ACC112 (cell line): ENCODE measurements at regions not wholly inside any gene's neighbourhood (a gene's known extent, or its start where the extent isn't known, plus 50 kb on each side); places are given as distances from the start of the nearest gene placed in this dataset.

ENCODE experiments used
- H2AFZ ChIP-seq: fragments of 200-600 bp; sonication (generic); one replicate; pipeline ENCODE4 v1.6.0; 2017; ENCODE audit warnings: antibody characterized with exemption, low read length; ENCODE audit not compliant: unreplicated experiment
- H3K27ac ChIP-seq: fragments of 200-600 bp; sonication (generic); 2 replicates; pipeline ENCODE4 v1.5.1; 2014; ENCODE audit warnings: low read depth, mild to moderate bottlenecking, antibody characterized with exemption, low read length, moderate library complexity
- H3K27me3 ChIP-seq: fragments of 200-600 bp; sonication (generic); 2 replicates; pipeline ENCODE4 v1.6.1; 2014; ENCODE audit warnings: mild to moderate bottlenecking, antibody characterized with exemption, low read length, moderate library complexity, mixed read lengths; ENCODE audit not compliant: insufficient read depth
- H3K36me3 ChIP-seq: fragments of 200-600 bp; sonication (generic); 2 replicates; pipeline ENCODE4 v1.6.1; 2016; ENCODE audit warnings: mild to moderate bottlenecking, antibody characterized with exemption, low read length, moderate library complexity, mixed read lengths; ENCODE audit not compliant: insufficient read depth
- H3K4me1 ChIP-seq: fragments of 200-600 bp; sonication (generic); one replicate; pipeline ENCODE4 v1.6.1; 2016; ENCODE audit warnings: low read length, mixed read lengths; ENCODE audit not compliant: insufficient read depth, unreplicated experiment, control insufficient read depth
- H3K4me3 ChIP-seq: fragments of 200-600 bp; sonication (generic); 2 replicates; pipeline ENCODE4 v1.5.1; 2014; ENCODE audit warnings: mild to moderate bottlenecking, low read depth, low read length
- H3K79me2 ChIP-seq: fragments of 200-600 bp; sonication (generic); one replicate; pipeline ENCODE4 v1.6.0; 2016; ENCODE audit warnings: low read length; ENCODE audit not compliant: control insufficient read depth, unreplicated experiment, insufficient read depth

DNA sequence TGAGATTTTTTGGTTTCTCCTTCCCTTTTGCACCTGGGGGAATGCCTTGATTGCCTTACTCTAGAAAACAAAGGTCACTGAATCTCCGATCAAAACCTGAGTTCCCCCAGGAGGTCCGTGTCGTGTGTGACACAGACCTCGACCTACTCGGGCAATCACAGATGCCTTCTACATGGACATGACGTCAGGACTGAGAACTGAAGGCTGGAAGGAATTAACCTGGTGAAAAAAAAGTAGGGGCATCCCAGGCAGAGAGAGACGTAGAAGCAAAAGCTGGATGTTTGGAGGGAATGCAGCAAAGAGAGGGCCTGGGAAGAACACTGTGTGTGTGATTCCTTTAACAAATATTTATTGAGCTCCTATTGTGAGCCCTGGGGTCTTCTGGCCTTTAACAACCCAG lies 178.0 kb downstream of the PRDM2 start:
- H3K79me2 ChIP-seq, result no peaks in the 10 kb centered on the region
- no peak overlapping the region for H3K4me3 ChIP-seq
- no peaks in the 10 kb centered on the region for H3K27me3 ChIP-seq
- H2AFZ ChIP-seq, result no peak overlapping the region
- no peak overlapping the region for H3K27ac ChIP-seq
- no peaks in the 10 kb centered on the region for H3K36me3 ChIP-seq
- peaks cover 4% of the 10 kb centered on the region for H3K4me1 ChIP-seq

DNA sequence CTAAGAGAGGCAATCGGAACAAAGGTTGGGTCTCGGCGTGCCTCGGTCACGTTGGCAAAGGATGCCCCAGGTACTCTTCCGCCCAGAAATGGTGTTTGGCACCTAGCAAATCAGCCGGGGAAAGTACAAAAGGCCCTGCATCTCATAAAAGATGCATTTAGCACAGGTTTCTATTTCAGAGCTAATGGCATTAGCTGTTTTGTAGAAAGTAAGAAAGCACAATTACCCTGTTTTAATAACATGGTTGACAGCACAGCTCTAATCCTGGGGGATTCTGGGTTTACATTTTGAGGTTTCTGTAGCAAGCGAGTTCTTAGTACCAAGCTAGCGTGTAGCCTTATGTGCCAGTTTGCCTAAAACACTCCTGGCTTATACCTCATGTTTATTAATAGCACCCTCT lies 178.5 kb downstream of the PRDM2 start:
- Histone ChIP-seq H3K4me3 (no peak overlapping the region), H2AFZ (no peak overlapping the region), H3K36me3 (no peaks in the 10 kb centered on the region), H3K79me2 (no peaks in the 10 kb centered on the region), H3K27ac (no peak overlapping the region), H3K4me1 (peaks cover 4% of the 10 kb centered on the region), H3K27me3 (no peaks in the 10 kb centered on the region)

DNA sequence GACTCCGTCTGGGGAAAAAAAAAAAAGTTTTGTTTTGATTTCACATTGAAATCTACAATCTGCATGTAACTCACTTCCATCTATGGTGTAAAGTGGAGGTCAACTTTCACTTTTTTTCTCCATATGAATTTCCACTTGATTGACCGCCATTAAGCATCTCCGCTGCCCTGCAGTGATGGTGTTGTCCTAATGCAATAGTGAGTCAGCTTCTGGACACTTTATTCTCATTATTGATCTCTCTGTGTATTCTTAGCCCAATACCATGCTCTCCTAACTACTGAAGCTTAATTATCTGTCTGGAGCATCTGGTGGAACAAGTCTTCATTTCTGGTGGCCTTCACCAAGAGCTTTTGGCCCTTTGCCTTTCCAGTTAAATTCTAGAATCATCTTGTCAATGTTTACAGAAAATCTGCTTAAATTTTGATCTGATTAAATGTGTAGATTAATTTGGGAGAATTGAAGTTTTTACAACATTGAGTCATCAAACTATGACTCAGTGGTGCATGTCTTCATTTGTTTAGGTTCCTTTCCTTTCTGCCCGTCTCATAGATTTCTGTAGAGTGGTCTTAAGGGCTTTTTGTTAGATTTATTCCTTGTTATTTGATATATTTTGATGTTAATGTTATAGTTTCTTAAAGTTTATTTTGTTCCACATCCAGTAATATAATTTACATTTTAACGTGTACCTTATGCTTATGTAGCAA lies 181.5 kb downstream of the PRDM2 start:
- no peak overlapping the region for H2AFZ ChIP-seq
- no peaks in the 10 kb centered on the region for H3K27me3 ChIP-seq
- no peaks in the 10 kb centered on the region for H3K79me2 ChIP-seq
- H3K36me3 ChIP-seq, result no peaks in the 10 kb centered on the region
- peaks cover 4% of the 10 kb centered on the region for H3K4me1 ChIP-seq
- 0 out of 2 replicates have a peak overlapping the region, but pooled peaks have one; percentile 25 for H3K4me3 ChIP-seq
- 0 out of 2 replicates have a peak overlapping the region, but pooled peaks have one; percentile 39 for H3K27ac ChIP-seq

DNA sequence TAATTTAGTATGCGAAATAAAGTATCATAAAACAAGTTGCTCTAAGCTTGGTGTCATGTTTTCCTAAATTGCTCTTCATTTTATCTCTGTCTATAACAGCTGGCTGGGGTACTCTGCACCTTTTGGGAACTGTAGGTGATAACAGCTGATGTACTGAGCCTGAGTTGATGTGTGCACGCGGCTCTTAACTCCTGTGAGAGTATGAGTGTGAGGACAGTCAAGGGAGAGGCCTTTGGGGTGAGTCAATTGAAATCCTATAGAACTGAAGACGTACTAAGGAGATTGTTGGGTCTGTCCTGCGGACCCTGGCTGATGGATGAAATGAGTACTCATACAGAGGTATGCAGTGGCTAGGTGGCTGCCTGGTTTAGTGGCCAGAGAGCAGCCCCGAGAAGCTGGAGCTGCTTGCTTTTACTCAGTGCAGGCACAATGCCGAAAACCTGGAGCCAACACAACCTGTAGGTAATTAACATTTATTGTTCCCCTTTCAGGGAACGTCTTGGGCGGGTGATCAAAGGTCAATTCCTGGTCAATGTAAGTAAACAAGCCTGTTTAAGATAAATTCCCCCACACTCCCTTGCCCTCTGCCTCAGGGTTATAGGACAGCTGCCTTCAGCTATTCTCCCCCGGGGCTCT lies 188.5 kb downstream of the PRDM2 start:
- no peaks in the 10 kb centered on the region for H3K27me3 ChIP-seq
- H3K27ac ChIP-seq, result no peak overlapping the region
- no peak overlapping the region for H3K4me3 ChIP-seq
- no peaks in the 10 kb centered on the region for H3K79me2 ChIP-seq
- H2AFZ ChIP-seq, result no peak overlapping the region
- no peaks in the 10 kb centered on the region for H3K36me3 ChIP-seq
- no peaks in the 10 kb centered on the region for H3K4me1 ChIP-seq

DNA sequence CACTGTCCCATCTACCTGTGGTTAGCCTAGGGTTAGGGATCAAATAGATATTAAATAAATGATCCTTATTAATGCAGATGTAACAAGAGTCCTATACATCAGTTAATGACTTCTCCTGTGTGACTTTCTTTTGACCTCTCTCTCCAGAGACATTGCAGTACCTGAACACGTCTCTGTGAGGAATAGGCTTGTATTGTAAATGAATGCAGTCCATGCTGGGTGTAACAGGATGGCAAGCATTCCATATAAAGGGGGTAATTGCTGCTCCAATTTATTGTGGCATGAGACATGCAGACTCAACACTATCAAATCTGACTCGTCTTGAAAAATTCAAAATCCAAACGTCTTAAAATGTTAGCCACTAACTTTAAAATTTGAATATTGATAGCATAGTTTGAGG lies 189.5 kb downstream of the PRDM2 start:
- Histone ChIP-seq H3K36me3 (no peaks in the 10 kb centered on the region), H3K4me1 (no peaks in the 10 kb centered on the region), H3K27ac (no peak overlapping the region), H3K4me3 (no peak overlapping the region), H3K79me2 (no peaks in the 10 kb centered on the region), H2AFZ (no peak overlapping the region), H3K27me3 (no peaks in the 10 kb centered on the region)

DNA sequence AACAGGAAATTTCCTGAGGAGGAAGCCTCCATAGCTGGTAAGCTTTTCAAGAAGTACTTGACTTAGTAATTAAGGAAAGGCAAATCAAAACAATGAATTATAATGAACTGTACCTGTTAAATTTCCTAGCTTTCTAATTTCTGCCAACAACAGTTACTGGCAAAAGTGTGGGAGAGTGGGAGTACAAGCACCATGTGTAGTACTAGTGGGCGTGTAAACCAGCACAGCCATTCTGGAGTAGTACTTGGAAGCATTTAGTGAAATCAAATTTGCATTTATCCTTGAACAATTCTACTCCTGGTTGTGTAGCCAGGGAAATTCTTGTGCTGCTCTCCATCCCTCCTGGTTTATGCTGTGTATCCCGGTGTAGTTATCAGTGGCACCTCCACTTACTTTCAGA lies 190.8 kb downstream of the PRDM2 start:
- Histone ChIP-seq H2AFZ (no peak overlapping the region), H3K27me3 (no peaks in the 10 kb centered on the region), H3K79me2 (no peaks in the 10 kb centered on the region), H3K4me1 (peaks cover 5% of the 10 kb centered on the region), H3K27ac (no peak overlapping the region), H3K36me3 (no peaks in the 10 kb centered on the region), H3K4me3 (no peak overlapping the region)

DNA sequence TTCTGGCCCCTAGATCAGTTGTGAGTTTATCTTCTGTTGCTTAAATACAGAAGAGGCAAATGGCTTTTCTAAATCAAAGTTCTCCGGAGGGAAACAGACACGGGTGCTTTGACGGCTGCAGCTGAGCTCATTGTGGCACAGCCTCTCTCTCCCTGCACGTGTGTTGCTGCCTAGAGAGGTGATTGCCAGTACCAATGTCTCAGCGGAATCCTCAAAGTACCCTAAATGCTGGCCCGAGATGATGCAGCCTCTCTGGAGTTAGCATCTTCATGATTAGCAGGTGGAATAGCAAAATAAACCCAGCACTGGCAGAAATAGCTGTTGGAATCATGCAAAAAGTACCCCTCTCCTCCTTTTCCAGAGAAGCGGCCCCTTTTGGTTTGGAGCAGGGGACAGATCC lies 192.2 kb downstream of the PRDM2 start:
- H3K4me1 ChIP-seq, result peaks cover 5% of the 10 kb centered on the region
- no peaks in the 10 kb centered on the region for H3K79me2 ChIP-seq
- no peaks in the 10 kb centered on the region for H3K27me3 ChIP-seq
- H3K4me3 ChIP-seq, result peak overlapping the region; percentile 84
- no peak overlapping the region for H3K27ac ChIP-seq
- H2AFZ ChIP-seq, result peak overlapping the region; percentile 9
- H3K36me3 ChIP-seq, result no peaks in the 10 kb centered on the region

DNA sequence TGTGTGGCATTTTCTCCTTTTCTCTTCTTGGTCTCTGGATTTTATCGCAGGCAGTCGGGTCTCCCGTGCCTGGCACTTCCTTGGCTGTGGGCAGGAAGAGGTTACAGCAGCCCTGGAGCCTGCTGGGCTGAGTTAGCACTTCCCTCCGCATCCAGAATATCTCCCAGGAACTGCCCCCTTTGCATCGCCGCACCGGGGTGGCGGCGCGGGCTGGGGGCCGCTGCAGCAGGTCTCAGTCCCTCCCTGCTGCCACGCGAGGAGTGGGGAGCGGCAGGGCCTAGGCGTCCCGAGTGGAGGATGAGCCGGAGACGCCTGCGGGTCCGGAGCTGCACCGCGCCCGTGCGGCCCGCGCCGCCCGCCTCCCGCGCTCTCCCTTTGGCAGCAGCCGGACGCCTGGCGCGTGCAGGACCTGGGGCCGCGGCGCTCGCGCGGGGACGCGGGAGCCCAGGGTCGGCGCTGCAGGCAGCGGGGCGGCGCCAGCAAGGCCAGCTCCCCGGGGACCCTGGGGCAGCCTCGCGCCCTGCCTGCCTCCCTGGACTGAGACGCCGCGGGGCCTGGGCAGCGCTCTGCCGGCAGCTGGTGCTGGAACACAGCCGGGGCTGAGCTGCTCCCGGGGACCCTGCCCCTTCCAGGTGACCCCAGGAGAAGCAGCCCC lies 192.8 kb downstream of the PRDM2 start:
- Histone ChIP-seq H3K36me3 (no peaks in the 10 kb centered on the region), H3K4me1 (peaks cover 5% of the 10 kb centered on the region), H2AFZ (peak overlapping the region; percentile 41), H3K79me2 (no peaks in the 10 kb centered on the region), H3K27me3 (no peaks in the 10 kb centered on the region), H3K4me3 (peak overlapping the region; percentile 84), H3K27ac (no peak overlapping the region)

DNA sequence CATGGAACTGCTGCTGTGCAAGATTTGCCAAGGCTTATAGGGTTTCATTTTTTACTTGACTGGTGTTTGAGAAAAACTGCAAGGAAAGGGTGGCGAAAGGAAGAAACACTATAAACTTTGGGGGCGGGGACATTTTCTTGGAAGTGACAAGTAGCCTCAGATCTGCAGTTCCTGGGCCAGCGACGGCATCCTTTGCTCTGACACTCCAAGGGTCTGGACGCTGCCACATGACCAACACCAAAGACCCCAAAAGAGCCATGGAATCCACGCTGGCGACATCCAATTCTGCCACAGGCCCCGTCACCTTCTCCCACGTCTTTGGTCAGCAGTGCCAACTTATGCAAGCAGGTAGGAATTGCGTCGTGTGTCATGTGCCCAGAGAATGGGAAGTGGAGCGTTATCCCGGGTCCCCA lies 193.4 kb downstream of the PRDM2 start:
- H3K27me3 ChIP-seq, result no peaks in the 10 kb centered on the region
- no peaks in the 10 kb centered on the region for H3K36me3 ChIP-seq
- peak overlapping the region; percentile 41 for H2AFZ ChIP-seq
- H3K79me2 ChIP-seq, result no peaks in the 10 kb centered on the region
- H3K27ac ChIP-seq, result no peak overlapping the region
- peak overlapping the region; percentile 84 for H3K4me3 ChIP-seq
- peaks cover 5% of the 10 kb centered on the region for H3K4me1 ChIP-seq

DNA sequence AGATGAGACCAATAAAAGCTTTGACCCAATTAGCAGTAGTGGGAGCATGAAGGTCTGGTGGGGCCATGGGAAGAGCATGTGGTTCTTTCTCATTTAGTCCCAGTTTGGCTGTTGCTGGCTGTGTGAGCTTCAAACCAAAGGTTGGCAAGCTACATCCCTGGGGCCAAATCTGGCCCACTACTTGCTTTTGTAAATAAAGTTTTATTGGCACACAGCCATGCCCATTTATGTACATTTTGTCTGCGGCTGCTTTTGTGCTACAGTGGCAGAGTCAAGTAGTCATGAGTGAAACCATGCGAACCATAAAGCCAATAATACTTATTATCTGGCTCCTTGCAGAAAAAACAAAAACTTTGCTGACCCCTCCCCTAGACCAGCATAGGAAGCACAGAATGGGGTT lies 196.9 kb downstream of the PRDM2 start:
- Histone ChIP-seq H3K4me1 (peaks cover 14% of the 10 kb centered on the region), H3K4me3 (no peak overlapping the region), H2AFZ (no peak overlapping the region), H3K27me3 (no peaks in the 10 kb centered on the region), H3K27ac (no peak overlapping the region), H3K36me3 (no peaks in the 10 kb centered on the region), H3K79me2 (no peaks in the 10 kb centered on the region)

DNA sequence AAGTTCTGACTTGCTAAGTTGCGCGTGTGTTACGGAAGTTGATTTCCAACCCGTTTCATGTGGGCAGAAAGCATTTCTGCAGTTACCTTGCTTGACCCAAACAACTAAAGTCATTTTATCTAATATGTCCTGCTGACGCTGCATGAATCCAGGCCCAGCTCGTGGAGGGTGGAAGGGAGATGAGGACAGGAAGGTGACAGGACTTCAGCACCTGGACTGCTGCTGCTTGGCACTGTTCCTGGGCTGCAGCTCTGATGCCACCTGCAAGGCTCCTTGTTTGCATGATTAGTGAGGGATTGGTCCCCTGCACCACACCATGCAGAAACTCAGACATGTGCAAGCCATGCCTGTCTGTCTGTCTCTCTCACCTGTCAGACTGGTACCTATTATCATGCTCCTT lies 198.4 kb downstream of the PRDM2 start:
- Histone ChIP-seq H2AFZ (no peak overlapping the region), H3K79me2 (no peaks in the 10 kb centered on the region), H3K36me3 (no peaks in the 10 kb centered on the region), H3K4me1 (peaks cover 14% of the 10 kb centered on the region), H3K27ac (no peak overlapping the region), H3K4me3 (no peak overlapping the region), H3K27me3 (no peaks in the 10 kb centered on the region)
